ENCODE measurements at regions not wholly inside any gene's neighbourhood (a gene's known extent, or its start where the extent isn't known, plus 50 kb on each side); places are given as distances from the start of the nearest gene placed in this dataset.

- DNase-seq (ENCODE audit: low spot score in 2 of 2), result no peak
- H3K4me3 ChIP-seq, result no peak overlapping the region
- TF ChIP-seq EP300 (IDR thresholded peaks at IDR 0.05) (no peak), CTCF (IDR thresholded peaks at IDR 0.05) (no peak), POLR2A (IDR thresholded peaks at IDR 0.05) (no peak)
- H3K36me3 ChIP-seq, result no peaks in the 10 kb centered on the region
- H3K4me1 ChIP-seq, result no peaks in the 10 kb centered on the region
- H3K9me3 ChIP-seq, result peaks cover 0 to 7% (median 0%) of the 10 kb centered on the region in 4 donors
- no peak overlapping the region for H3K27ac ChIP-seq
- no peaks in the 10 kb centered on the region for H3K27me3 ChIP-seq
Observed at GRCh38 chr18:38940475-38940862, 1374.9 kb upstream of the CELF4 start.

GRCh38 chr18:38933910-38934510 is 1368.4 kb upstream of the CELF4 start:
- TF ChIP-seq CTCF (IDR thresholded peaks at IDR 0.05) (no peak), POLR2A (IDR thresholded peaks at IDR 0.05) (no peak), EP300 (IDR thresholded peaks at IDR 0.05) (no peak)
- DNase-seq (ENCODE audit: low spot score in 2 of 2), result no peak
- no peaks in the 10 kb centered on the region for H3K9me3 ChIP-seq
- H3K27me3 ChIP-seq, result no peaks in the 10 kb centered on the region
- H3K36me3 ChIP-seq, result no peaks in the 10 kb centered on the region
- no peak overlapping the region for H3K4me3 ChIP-seq
- no peaks in the 10 kb centered on the region for H3K4me1 ChIP-seq
- no peak overlapping the region for H3K27ac ChIP-seq

GRCh38 chr18:38933322-38933721 is 1367.7 kb upstream of the CELF4 start:
- 90 to 91% methylated on average over 3 of the region's 3 CpGs for WGBS, 2 donors
- TF ChIP-seq EP300 (IDR thresholded peaks at IDR 0.05) (no peak), CTCF (IDR thresholded peaks at IDR 0.05) (no peak), POLR2A (IDR thresholded peaks at IDR 0.05) (no peak)

GRCh38 chr18:38932752-38933151 is 1367.2 kb upstream of the CELF4 start:
- DNase-seq (ENCODE audit: low spot score in 2 of 2), result no peak
- WGBS, 2 donors, result 92 to 93% methylated on average over 3 of the region's 3 CpGs
- H3K9me3 ChIP-seq, result no peaks in the 10 kb centered on the region
- no peaks in the 10 kb centered on the region for H3K4me1 ChIP-seq
- H3K27ac ChIP-seq, result no peak overlapping the region
- no peaks in the 10 kb centered on the region for H3K36me3 ChIP-seq
- H3K27me3 ChIP-seq, result no peaks in the 10 kb centered on the region
- no peak overlapping the region for H3K4me3 ChIP-seq
- TF ChIP-seq EP300 (IDR thresholded peaks at IDR 0.05), result no peak
- no peak for TF ChIP-seq CTCF (IDR thresholded peaks at IDR 0.05)
- TF ChIP-seq POLR2A (IDR thresholded peaks at IDR 0.05), result no peak

More at GRCh38 chr18:38933322-38933721, 1367.7 kb upstream of the CELF4 start:
- Histone ChIP-seq H3K27ac (no peak overlapping the region), H3K27me3 (no peaks in the 10 kb centered on the region), H3K4me1 (no peaks in the 10 kb centered on the region), H3K36me3 (no peaks in the 10 kb centered on the region), H3K9me3 (no peaks in the 10 kb centered on the region), H3K4me3 (no peak overlapping the region)
- DNase-seq (ENCODE audit: low spot score in 2 of 2), result no peak

- 82 to 84% methylated on average over 3 of the region's 3 CpGs for WGBS, 2 donors
- H3K36me3 ChIP-seq, result no peaks in the 10 kb centered on the region
- no peaks in the 10 kb centered on the region for H3K4me1 ChIP-seq
- no peaks in the 10 kb centered on the region for H3K9me3 ChIP-seq
- H3K27me3 ChIP-seq, result no peaks in the 10 kb centered on the region
- no peak overlapping the region for H3K4me3 ChIP-seq
- no peak for TF ChIP-seq CTCF (IDR thresholded peaks at IDR 0.05)
- TF ChIP-seq POLR2A (IDR thresholded peaks at IDR 0.05), result no peak
- TF ChIP-seq EP300 (IDR thresholded peaks at IDR 0.05), result no peak
- DNase-seq (ENCODE audit: low spot score in 2 of 2), result no peak
- no peak overlapping the region for H3K27ac ChIP-seq
Observed at GRCh38 chr18:38931754-38932050, 1366.1 kb upstream of the CELF4 start.
